ENCODE measurements at regions not wholly inside any gene's neighbourhood (a gene's known extent, or its start where the extent isn't known, plus 50 kb on each side); places are given as distances from the start of the nearest gene placed in this dataset.

GRCh38 chrX:129227366-129227765, 295.9 kb downstream of the SMARCA1 start:
- no peaks in the 10 kb centered on the region for H3K9me1 ChIP-seq (ENCODE audit: control insufficient read depth, extremely low read depth, insufficient read depth, low read length)
- no peak for FAIRE-seq
- dilution Hi-C loops (cut with MboI; ENCODE audit: extremely low pct_ligation_motif_present, low sequenced_read_pairs), result no loop called here
- H4K20me1 ChIP-seq (ENCODE audit: control insufficient read depth, extremely low read depth, insufficient read depth, low read length), result no peaks in the 10 kb centered on the region
- no peak overlapping the region for H3K9ac ChIP-seq (ENCODE audit: control insufficient read depth, extremely low read depth, insufficient read depth, low read length)
- no peak for TF ChIP-seq EZH2 (IDR thresholded peaks at IDR 0.05; ENCODE audit: low read length)
- TF ChIP-seq, protein P1, sequence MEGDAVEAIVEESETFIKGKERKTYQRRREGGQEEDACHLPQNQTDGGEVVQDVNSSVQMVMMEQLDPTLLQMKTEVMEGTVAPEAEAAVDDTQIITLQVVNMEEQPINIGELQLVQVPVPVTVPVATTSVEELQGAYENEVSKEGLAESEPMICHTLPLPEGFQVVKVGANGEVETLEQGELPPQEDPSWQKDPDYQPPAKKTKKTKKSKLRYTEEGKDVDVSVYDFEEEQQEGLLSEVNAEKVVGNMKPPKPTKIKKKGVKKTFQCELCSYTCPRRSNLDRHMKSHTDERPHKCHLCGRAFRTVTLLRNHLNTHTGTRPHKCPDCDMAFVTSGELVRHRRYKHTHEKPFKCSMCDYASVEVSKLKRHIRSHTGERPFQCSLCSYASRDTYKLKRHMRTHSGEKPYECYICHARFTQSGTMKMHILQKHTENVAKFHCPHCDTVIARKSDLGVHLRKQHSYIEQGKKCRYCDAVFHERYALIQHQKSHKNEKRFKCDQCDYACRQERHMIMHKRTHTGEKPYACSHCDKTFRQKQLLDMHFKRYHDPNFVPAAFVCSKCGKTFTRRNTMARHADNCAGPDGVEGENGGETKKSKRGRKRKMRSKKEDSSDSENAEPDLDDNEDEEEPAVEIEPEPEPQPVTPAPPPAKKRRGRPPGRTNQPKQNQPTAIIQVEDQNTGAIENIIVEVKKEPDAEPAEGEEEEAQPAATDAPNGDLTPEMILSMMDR (optimal IDR thresholded peaks at IDR 0.05 in 1 of 3, IDR thresholded peaks at IDR 0.05 in 1 of 3, conservative IDR thresholded peaks at IDR 0.05 in 1 of 3; ENCODE audit: extremely low read depth in 1 of 3, insufficient read depth in 2 of 3, low read length in 3 of 3), result no peak
- H3K27me3 ChIP-seq (ENCODE audit: control insufficient read depth, extremely low read depth, insufficient read depth, low read length), result no peaks in the 10 kb centered on the region
- H3K4me2 ChIP-seq (ENCODE audit: control insufficient read depth, extremely low read depth, insufficient read depth, low read depth, low read length), result no peak overlapping the region
- H3K9me3 ChIP-seq (ENCODE audit: control insufficient read depth, low read depth, low read length), result no peaks in the 10 kb centered on the region
- H3K4me1 ChIP-seq (ENCODE audit: control insufficient read depth, extremely low read depth, insufficient read depth, low read length), result no peaks in the 10 kb centered on the region
- H2AFZ ChIP-seq (ENCODE audit: control insufficient read depth, low read length), result no peak overlapping the region
- no peak overlapping the region for H3K27ac ChIP-seq (ENCODE audit: control insufficient read depth, insufficient read depth, low read length)
- H3K4me3 ChIP-seq (ENCODE audit: control insufficient read depth in 2 of 3, extremely low read depth in 1 of 3, insufficient read depth in 2 of 3, low read depth in 1 of 3, low read length in 3 of 3), result no peak overlapping the region
- no peak for DNase-seq (ENCODE audit: low read depth, low spot score)
- H3K79me2 ChIP-seq (ENCODE audit: control insufficient read depth, insufficient read depth, low read length), result no peaks in the 10 kb centered on the region
- no peaks in the 10 kb centered on the region for H3K36me3 ChIP-seq (ENCODE audit: control insufficient read depth in 2 of 2, extremely low read depth in 1 of 2, insufficient read depth in 2 of 2, low read length in 2 of 2)

DNA sequence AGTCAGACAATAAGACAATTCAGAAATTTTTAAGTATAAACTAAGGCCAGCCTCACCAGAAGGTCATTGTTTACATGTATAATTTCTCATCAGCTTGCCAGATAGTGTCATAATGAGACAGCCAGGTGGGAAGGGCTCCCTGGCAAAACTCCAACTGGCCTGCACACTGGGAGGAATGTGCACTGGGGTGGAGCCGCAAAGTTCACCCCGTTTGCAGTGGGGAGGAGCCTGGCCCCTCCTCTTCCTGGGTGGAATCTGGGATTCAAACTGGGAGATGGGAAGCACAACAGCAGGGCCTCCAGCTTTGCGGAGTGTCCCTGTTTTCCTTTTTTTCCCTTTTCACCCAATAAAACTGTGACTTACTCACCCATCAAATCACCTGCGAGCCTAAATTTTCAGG, 329.9 kb downstream of the SMARCA1 start:
- Histone ChIP-seq H3K4me2 (ENCODE audit: control insufficient read depth, extremely low read depth, insufficient read depth, low read depth, low read length) (no peak overlapping the region), H4K20me1 (ENCODE audit: control insufficient read depth, extremely low read depth, insufficient read depth, low read length) (no peaks in the 10 kb centered on the region), H3K4me3 (ENCODE audit: control insufficient read depth in 2 of 3, extremely low read depth in 1 of 3, insufficient read depth in 2 of 3, low read depth in 1 of 3, low read length in 3 of 3) (no peak overlapping the region), H3K79me2 (ENCODE audit: control insufficient read depth, insufficient read depth, low read length) (no peaks in the 10 kb centered on the region), H3K27me3 (ENCODE audit: control insufficient read depth, extremely low read depth, insufficient read depth, low read length) (no peaks in the 10 kb centered on the region), H3K9me1 (ENCODE audit: control insufficient read depth, extremely low read depth, insufficient read depth, low read length) (no peaks in the 10 kb centered on the region), H3K9me3 (ENCODE audit: control insufficient read depth, low read depth, low read length) (no peaks in the 10 kb centered on the region), H3K27ac (ENCODE audit: control insufficient read depth, insufficient read depth, low read length) (no peak overlapping the region), H3K4me1 (ENCODE audit: control insufficient read depth, extremely low read depth, insufficient read depth, low read length) (no peaks in the 10 kb centered on the region), H2AFZ (ENCODE audit: control insufficient read depth, low read length) (no peak overlapping the region), H3K36me3 (ENCODE audit: control insufficient read depth in 2 of 2, extremely low read depth in 1 of 2, insufficient read depth in 2 of 2, low read length in 2 of 2) (no peaks in the 10 kb centered on the region), H3K9ac (ENCODE audit: control insufficient read depth, extremely low read depth, insufficient read depth, low read length) (no peak overlapping the region)
- no peak for TF ChIP-seq EZH2 (IDR thresholded peaks at IDR 0.05; ENCODE audit: low read length)
- TF ChIP-seq, protein P1 (optimal IDR thresholded peaks at IDR 0.05 in 1 of 3, IDR thresholded peaks at IDR 0.05 in 1 of 3, conservative IDR thresholded peaks at IDR 0.05 in 1 of 3; ENCODE audit: extremely low read depth in 1 of 3, insufficient read depth in 2 of 3, low read length in 3 of 3), result no peak
- dilution Hi-C loops (cut with MboI; ENCODE audit: extremely low pct_ligation_motif_present, low sequenced_read_pairs), result no loop called here
- no peak for DNase-seq (ENCODE audit: low read depth, low spot score)
- no peak for FAIRE-seq

Measured in keratinocyte (primary cell).